22Rv1 (cell line): ENCODE measurements at regions not wholly inside any gene's neighbourhood (a gene's known extent, or its start where the extent isn't known, plus 50 kb on each side); places are given as distances from the start of the nearest gene placed in this dataset.

Experiments
- H3K27ac ChIP-seq: fragments of 450-650 bp; 2 replicates; pipeline ENCODE4 v1.5.1; 2017
- ZFX ChIP-seq: fragments of 450-650 bp; IDR thresholded peaks from 2 replicates; pipeline ENCODE4 v1.6.1; 2017; ENCODE audit warnings: antibody characterized with exemption, borderline replicate concordance
- TF ChIP-seq, protein P1 (sequence below): fragments of 450-650 bp; IDR thresholded peaks from 2 replicates; pipeline ENCODE4 v1.5.1; 2017; ENCODE audit warnings: mild to moderate bottlenecking

DNA sequence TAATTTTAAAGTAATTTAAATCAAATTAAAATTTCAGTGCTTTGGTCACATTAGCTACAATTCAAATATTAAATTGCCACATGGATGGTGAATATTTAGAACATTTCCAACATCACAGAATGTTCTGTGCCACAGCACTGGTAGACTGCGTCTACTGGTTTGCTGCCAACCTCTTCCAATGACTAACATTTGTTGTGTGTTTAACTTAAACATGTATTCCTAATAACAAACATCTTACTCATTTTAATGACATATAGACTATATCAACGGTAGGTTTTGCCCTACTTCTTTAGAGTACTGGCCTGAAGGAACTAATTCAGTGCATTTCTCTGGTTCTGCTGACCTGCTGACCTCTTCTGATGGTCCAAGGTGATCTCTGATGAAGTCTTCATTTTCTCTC lies 157.6 kb downstream of the DCK start:
- no peak overlapping the region for H3K27ac ChIP-seq
- TF ChIP-seq ZFX: no peak
- TF ChIP-seq, protein P1, sequence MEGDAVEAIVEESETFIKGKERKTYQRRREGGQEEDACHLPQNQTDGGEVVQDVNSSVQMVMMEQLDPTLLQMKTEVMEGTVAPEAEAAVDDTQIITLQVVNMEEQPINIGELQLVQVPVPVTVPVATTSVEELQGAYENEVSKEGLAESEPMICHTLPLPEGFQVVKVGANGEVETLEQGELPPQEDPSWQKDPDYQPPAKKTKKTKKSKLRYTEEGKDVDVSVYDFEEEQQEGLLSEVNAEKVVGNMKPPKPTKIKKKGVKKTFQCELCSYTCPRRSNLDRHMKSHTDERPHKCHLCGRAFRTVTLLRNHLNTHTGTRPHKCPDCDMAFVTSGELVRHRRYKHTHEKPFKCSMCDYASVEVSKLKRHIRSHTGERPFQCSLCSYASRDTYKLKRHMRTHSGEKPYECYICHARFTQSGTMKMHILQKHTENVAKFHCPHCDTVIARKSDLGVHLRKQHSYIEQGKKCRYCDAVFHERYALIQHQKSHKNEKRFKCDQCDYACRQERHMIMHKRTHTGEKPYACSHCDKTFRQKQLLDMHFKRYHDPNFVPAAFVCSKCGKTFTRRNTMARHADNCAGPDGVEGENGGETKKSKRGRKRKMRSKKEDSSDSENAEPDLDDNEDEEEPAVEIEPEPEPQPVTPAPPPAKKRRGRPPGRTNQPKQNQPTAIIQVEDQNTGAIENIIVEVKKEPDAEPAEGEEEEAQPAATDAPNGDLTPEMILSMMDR: no peak

DNA sequence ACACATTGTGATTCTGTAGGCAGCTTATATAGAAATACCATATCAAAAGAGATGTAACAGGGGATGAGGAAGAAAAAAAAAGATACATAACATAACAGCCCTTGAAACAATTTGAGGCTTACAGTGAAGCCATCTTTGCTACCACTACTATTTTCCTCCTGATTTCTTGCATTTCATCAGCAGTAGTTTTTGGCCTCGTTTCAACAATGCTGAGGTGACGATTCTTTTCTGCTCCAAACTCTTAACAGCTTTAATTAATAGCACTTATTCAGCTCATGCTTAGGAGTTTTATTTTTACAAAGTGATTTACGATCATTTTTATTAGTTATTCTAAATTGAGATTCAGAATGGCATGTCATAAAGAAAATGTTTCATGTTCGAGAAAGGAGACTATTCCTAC lies 163.2 kb downstream of the DCK start:
- TF ChIP-seq, protein P1: no peak
- TF ChIP-seq ZFX: no peak
- no peak overlapping the region for H3K27ac ChIP-seq

DNA sequence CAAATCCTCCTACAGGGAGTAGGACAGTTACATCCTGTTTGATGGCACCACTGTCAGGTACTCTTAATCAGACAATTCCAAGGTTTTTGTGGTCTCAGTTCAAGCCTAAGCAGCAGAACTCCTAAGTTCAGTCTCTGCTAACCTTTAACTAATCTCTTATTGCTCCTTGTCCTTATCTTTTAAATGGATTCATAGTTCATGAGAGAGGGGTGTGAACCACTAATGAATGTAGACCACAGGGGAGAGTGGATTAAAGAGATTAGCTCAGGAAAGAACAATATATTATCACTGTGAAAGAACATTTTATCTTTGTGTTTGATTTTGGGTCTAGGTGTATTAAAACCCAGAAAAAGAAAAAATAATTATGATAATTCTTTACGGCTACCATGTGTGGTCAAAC lies 168.9 kb downstream of the DCK start:
- TF ChIP-seq ZFX: no peak
- TF ChIP-seq, protein P1: no peak
- no peak overlapping the region for H3K27ac ChIP-seq

DNA sequence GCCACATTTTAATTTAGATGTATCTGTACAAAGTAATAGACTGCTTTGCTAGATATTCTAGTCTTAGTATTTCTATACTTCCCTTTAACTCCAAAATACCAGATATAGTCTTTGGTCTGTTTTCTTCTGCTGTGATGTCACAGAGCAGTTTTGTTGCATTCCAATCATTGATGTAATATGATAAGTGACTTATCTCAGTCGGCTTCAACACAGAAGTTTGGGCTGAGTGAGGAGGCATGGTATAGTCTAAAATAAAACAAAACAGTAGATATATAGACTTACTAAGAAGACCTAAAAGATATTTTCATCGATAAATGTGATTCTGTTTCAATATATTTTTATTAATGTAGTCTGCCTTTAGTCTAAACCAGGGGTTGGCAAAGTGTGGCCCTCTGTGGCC lies 169.9 kb downstream of the DCK start:
- no peak overlapping the region for H3K27ac ChIP-seq
- TF ChIP-seq, protein P1: no peak

DNA sequence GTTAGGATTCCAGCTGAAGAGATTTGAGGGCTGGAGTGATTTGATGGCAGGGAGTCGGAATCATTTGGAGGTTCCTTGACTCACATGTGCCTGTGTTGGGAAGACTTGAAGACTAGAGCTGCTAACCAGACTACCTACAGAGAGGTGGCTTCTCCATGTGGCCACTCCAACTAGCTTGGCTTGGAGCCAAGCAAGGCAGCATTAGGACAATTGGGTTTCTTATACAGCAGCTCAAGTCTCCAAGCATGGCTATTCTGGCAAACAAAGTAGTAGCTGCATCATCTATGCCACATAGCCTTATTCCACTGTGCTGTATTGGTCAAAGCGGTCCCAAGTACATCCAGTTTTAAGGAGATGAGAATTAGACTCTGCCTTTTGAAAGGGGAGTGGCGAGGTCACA lies 171.7 kb upstream of the SLC4A4 start:
- H3K27ac ChIP-seq: no peak overlapping the region
- no peak for TF ChIP-seq ZFX
- TF ChIP-seq, protein P1: no peak

DNA sequence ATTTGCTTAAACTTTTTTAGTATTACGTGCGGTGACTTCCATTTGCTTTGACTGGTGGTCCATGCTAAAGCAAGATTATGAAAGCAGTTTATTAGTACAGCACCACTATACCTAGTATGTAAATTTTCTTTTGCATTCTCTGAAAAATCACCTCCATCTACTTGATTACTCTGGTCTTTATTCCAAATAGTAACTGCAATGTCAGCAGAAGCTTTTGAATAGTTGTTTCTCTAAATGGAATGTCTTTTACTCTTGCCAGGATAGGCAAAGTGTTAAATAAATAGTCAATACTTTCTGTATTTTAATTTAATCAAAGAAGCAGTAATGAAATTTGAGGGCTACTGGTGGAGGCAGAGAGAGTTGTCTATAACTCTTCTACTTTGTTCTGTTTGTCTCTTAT lies 167.2 kb upstream of the SLC4A4 start:
- TF ChIP-seq, protein P1: no peak
- no peak for TF ChIP-seq ZFX
- no peak overlapping the region for H3K27ac ChIP-seq

DNA sequence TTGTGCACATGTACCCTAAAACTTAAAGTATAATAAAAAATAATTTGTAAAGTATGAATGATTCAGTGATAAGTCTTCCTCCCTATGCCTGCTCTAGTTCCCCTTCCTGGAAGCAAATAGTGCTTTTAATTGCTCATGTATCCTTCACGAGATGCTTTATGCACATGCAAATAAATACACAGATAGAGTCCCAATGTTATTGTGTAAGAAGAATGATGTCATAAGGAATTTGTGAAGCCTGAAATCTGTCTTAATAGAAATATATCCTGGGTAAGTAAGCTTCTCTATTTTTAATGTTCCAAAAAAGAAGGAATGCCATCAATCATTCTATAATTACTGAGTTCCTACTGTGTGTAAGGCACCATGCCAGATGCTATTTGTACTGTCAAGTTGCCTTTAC lies 157.5 kb upstream of the SLC4A4 start:
- no peak for TF ChIP-seq ZFX
- TF ChIP-seq, protein P1: no peak
- H3K27ac ChIP-seq: no peak overlapping the region
